PFSK-1 (cell line): ENCODE measurements at regions not wholly inside any gene's neighbourhood (a gene's known extent, or its start where the extent isn't known, plus 50 kb on each side); places are given as distances from the start of the nearest gene placed in this dataset.

Source experiments
- FOXP2 ChIP-seq: optimal IDR thresholded peaks from 2 replicates; pipeline ENCODE3; 2011; ENCODE audit warnings: borderline replicate concordance, control low read depth, inconsistent platforms; ENCODE audit not compliant: insufficient read depth; ENCODE audit errors: extremely low read length, extremely low read depth
- POLR2AphosphoS5 ChIP-seq: IDR thresholded peaks from 2 replicates; pipeline ENCODE4 v1.6.1; 2012; ENCODE audit warnings: low read depth, mild to moderate bottlenecking, control low read depth, low read length, moderate library complexity
- REST ChIP-seq, 2 experiments: IDR thresholded peaks; 2 replicates each; pipeline versions ENCODE4 v1.6.1 to v1.8.0; 2011 to 2012; ENCODE audit warnings: low read depth in 2 of 2, low read length in 2 of 2, control low read depth in 1 of 2, inconsistent platforms in 1 of 2, mild to moderate bottlenecking in 1 of 2, moderate library complexity in 1 of 2; ENCODE audit not compliant: insufficient read depth in 1 of 2
- SIN3A ChIP-seq: IDR thresholded peaks from 2 replicates; pipeline ENCODE4 v1.6.1; 2012; ENCODE audit warnings: mild to moderate bottlenecking, low read length, moderate library complexity, borderline replicate concordance; ENCODE audit not compliant: insufficient read depth
- TAF1 ChIP-seq: IDR thresholded peaks from 2 replicates; pipeline ENCODE4 v1.6.1; 2012; ENCODE audit warnings: low read length, control low read depth, borderline replicate concordance; ENCODE audit not compliant: insufficient read depth

- TF ChIP-seq POLR2AphosphoS5 (no peak), TAF1 (no peak), SIN3A (no peak), REST (IDR thresholded peaks at IDR 0.05; ENCODE audit: insufficient read depth in 1 of 2, low read depth in 2 of 2, low read length in 2 of 2) (peak; percentile 79 to 96), FOXP2 (no peak)
These were observed 1653.5 kb upstream of the AGA start for GRCh38 chr4:179095585-179096221.
